ENCODE measurements at regions not wholly inside any gene's neighbourhood (a gene's known extent, or its start where the extent isn't known, plus 50 kb on each side); places are given as distances from the start of the nearest gene placed in this dataset.

DNA sequence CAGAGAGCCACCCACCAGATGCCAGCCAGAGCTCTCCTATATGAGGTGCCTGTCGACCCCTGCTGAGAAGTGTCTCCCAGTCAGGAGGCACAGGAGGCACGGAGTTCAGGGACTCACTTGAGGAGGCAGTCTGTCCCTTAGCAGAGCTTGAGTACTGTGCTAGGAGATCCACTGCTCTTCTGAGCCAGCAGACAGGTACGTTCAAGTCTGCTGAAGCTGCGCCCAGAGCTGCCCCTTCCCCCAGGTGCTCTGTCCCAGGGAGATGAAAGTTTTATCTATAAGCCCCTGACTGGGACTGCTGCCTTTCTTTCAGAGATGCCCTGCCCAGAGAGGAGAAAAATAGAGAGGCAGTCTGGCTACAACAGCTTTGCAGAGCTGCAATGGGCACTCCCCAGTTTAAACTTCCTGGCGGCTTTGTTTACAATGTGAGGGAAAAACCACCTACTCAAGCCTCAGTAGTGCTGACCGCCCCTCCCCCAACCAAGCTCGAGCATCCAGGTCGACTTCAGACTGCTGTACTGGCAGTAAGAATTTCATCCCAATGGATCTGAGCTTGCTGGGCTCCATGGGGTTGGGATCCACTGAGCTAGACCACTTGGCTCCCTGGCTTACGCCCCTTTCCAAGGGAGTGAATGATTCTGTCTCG, 146.7 kb upstream of the USP15 start:
- Histone ChIP-seq H3K27ac (ENCODE audit: insufficient read depth in 1 of 2, low read depth in 1 of 2, low read length in 2 of 2, poor library complexity in 1 of 2, severe bottlenecking in 2 of 2) (no peak overlapping the region), H3K27me3 (replicated peaks in 2 of 5; ENCODE audit: control insufficient read depth in 4 of 5, insufficient read depth in 5 of 5, low read length in 4 of 5) (no peaks in the 10 kb centered on the region), H3K4me1 (ENCODE audit: control extremely low read depth in 1 of 4, control insufficient read depth in 4 of 4, insufficient read depth in 4 of 4, low read length in 3 of 4) (no peaks in the 10 kb centered on the region), H3K4me3 (ENCODE audit: control insufficient read depth in 1 of 7, extremely low read depth in 1 of 7, insufficient read depth in 4 of 7, low read depth in 2 of 7, low read length in 6 of 7) (no peak overlapping the region), H3K9me3 (ENCODE audit: control extremely low read depth in 1 of 5, control insufficient read depth in 4 of 5, insufficient read depth in 2 of 5, low read depth in 1 of 5, low read length in 4 of 5) (peaks cover 0 to 9% (median 0%) of the 10 kb centered on the region in 5 experiments), H3K36me3 (ENCODE audit: control insufficient read depth in 4 of 4, insufficient read depth in 4 of 4, low read length in 3 of 4) (peaks cover 0 to 7% (median 1%) of the 10 kb centered on the region in 4 experiments)
- ChIA-PET POLR2A (no interaction called here), CTCF (interaction anchor here (1.9 kb wide), 1 partner anchor 9 kb away, joined by 7 read pairs; no protein-coding TSS in a partner anchor)
- DNase-seq, result no peak
- 93% methylated on average over 9 of the region's 10 CpGs for WGBS (ENCODE audit: insufficient coverage)

- peaks cover 0 to 7% (median 1%) of the 10 kb centered on the region in 4 experiments for H3K36me3 ChIP-seq (ENCODE audit: control insufficient read depth in 4 of 4, insufficient read depth in 4 of 4, low read length in 3 of 4)
- H3K4me1 ChIP-seq (ENCODE audit: control extremely low read depth in 1 of 4, control insufficient read depth in 4 of 4, insufficient read depth in 4 of 4, low read length in 3 of 4), result no peaks in the 10 kb centered on the region
- 100% methylated on average over 1 of the region's 2 CpGs for WGBS (ENCODE audit: insufficient coverage)
- CTCF ChIA-PET, result no interaction called here
- POLR2A ChIA-PET, result no interaction called here
- no peaks in the 10 kb centered on the region for H3K27me3 ChIP-seq (replicated peaks in 2 of 5; ENCODE audit: control insufficient read depth in 4 of 5, insufficient read depth in 5 of 5, low read length in 4 of 5)
- no peak overlapping the region for H3K4me3 ChIP-seq (ENCODE audit: control insufficient read depth in 1 of 7, extremely low read depth in 1 of 7, insufficient read depth in 4 of 7, low read depth in 2 of 7, low read length in 6 of 7)
- no peak overlapping the region for H3K27ac ChIP-seq (ENCODE audit: insufficient read depth in 1 of 2, low read depth in 1 of 2, low read length in 2 of 2, poor library complexity in 1 of 2, severe bottlenecking in 2 of 2)
- DNase-seq, result no peak
- peaks cover 0 to 9% (median 0%) of the 10 kb centered on the region in 5 experiments for H3K9me3 ChIP-seq (ENCODE audit: control extremely low read depth in 1 of 5, control insufficient read depth in 4 of 5, insufficient read depth in 2 of 5, low read depth in 1 of 5, low read length in 4 of 5)
Observed at GRCh38 chr12:62116986-62117385, 143.2 kb upstream of the USP15 start.

- H3K27ac ChIP-seq (ENCODE audit: insufficient read depth in 1 of 2, low read depth in 1 of 2, low read length in 2 of 2, poor library complexity in 1 of 2, severe bottlenecking in 2 of 2), result no peak overlapping the region
- ChIA-PET POLR2A (no interaction called here), CTCF (interaction anchor here (0.6 to 2.2 kb wide), 15 partner anchors 11 to 133 kb away, joined by 3 to 7 read pairs (median 3); no protein-coding TSS in a partner anchor)
- H3K27me3 ChIP-seq (replicated peaks in 2 of 5; ENCODE audit: control insufficient read depth in 4 of 5, insufficient read depth in 5 of 5, low read length in 4 of 5), result no peaks in the 10 kb centered on the region
- DNase-seq, result peak; percentile 75 to 84 (median 83)
- H3K4me3 ChIP-seq (ENCODE audit: control insufficient read depth in 1 of 7, extremely low read depth in 1 of 7, insufficient read depth in 4 of 7, low read depth in 2 of 7, low read length in 6 of 7), result no peak overlapping the region
- peaks cover 0 to 13% (median 7%) of the 10 kb centered on the region in 4 experiments for H3K4me1 ChIP-seq (ENCODE audit: control extremely low read depth in 1 of 4, control insufficient read depth in 4 of 4, insufficient read depth in 4 of 4, low read length in 3 of 4)
- no peaks in the 10 kb centered on the region for H3K36me3 ChIP-seq (ENCODE audit: control insufficient read depth in 4 of 4, insufficient read depth in 4 of 4, low read length in 3 of 4)
- H3K9me3 ChIP-seq (ENCODE audit: control extremely low read depth in 1 of 5, control insufficient read depth in 4 of 5, insufficient read depth in 2 of 5, low read depth in 1 of 5, low read length in 4 of 5), result no peaks in the 10 kb centered on the region
- WGBS (ENCODE audit: insufficient coverage), result 0% methylated on average over 1 of the region's 4 CpGs
Observed at GRCh38 chr12:62123721-62124203, 136.4 kb upstream of the USP15 start.

DNA sequence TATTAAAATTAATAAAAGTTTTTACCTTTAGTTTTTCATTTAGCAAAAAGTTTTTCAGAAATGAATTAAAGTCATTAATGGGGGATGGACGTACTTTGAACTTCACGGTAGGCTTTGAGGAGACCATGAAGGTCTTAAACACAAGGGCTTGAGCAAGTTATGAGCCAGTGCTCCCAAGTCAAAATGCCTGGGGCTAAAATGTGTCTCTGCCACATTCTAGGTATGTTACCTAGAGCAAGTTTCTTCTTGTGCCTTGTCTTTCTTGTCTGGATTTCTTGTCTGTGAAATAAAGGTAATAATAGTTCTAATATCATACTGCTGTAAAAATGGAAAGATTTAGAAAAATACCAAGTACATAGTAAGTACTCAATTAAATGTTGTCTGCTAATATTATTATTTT, 132.7 kb upstream of the USP15 start:
- DNase-seq, result no peak
- CTCF ChIA-PET, result no interaction called here

DNA sequence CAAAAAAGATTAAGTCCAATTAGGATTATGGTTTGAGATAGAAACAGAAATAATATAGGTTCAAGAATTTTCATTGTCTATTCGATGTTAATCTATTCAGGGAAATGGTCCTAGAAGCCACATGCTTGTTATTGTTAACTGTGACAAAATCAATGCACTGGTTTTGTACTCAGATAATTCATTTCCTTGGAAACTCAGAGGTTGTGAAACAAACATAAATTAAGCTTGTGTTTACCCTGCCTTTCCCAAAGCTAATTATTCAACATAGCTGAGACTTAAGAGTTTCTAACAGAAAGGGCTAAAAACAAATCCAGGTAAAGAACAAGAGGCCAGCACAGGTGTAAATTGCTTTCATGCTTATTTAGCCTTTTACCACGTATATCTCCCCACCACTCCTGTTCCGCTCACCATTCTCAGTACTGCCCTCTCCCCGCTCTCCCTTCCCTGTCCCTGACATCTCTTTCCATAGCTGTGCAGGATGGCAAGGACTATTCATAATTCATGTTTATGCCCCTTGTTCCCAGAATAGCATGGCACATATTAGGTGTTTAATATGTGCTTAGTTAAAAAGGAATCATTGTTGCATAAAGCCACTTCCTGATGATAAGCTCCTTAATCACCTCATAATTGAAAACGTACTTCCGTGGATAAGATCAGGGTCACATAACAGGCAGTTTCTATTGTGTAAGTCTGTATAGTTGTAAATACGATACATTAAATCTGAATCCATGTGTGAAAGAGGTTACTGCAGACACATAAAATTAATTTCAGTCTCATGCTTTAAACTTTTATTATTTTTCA, 131.8 kb upstream of the USP15 start:
- no peaks in the 10 kb centered on the region for H3K36me3 ChIP-seq (ENCODE audit: control insufficient read depth in 4 of 4, insufficient read depth in 4 of 4, low read length in 3 of 4)
- peak overlapping the region in 2 of 7 experiments; percentile 32 to 40 for H3K4me3 ChIP-seq (ENCODE audit: control insufficient read depth in 1 of 7, extremely low read depth in 1 of 7, insufficient read depth in 4 of 7, low read depth in 2 of 7, low read length in 6 of 7)
- WGBS (ENCODE audit: insufficient coverage), result 44% methylated on average over 1 of the region's 7 CpGs
- peak; percentile 31 to 72 (median 50) for DNase-seq
- no peaks in the 10 kb centered on the region for H3K27me3 ChIP-seq (replicated peaks in 2 of 5; ENCODE audit: control insufficient read depth in 4 of 5, insufficient read depth in 5 of 5, low read length in 4 of 5)
- CTCF ChIA-PET, result no interaction called here
- H3K27ac ChIP-seq (ENCODE audit: insufficient read depth in 1 of 2, low read depth in 1 of 2, low read length in 2 of 2, poor library complexity in 1 of 2, severe bottlenecking in 2 of 2), result peak overlapping the region in 1 of 2 experiments; percentile 70
- no peaks in the 10 kb centered on the region for H3K9me3 ChIP-seq (ENCODE audit: control extremely low read depth in 1 of 5, control insufficient read depth in 4 of 5, insufficient read depth in 2 of 5, low read depth in 1 of 5, low read length in 4 of 5)
- POLR2A ChIA-PET, result no interaction called here
- peaks cover 0 to 46% (median 13%) of the 10 kb centered on the region in 4 experiments for H3K4me1 ChIP-seq (ENCODE audit: control extremely low read depth in 1 of 4, control insufficient read depth in 4 of 4, insufficient read depth in 4 of 4, low read length in 3 of 4)

More for the DNA sequence above, 132.7 kb upstream of the USP15 start:
- WGBS (ENCODE audit: insufficient coverage), result 92% methylated on average over 2 of the region's 2 CpGs
- POLR2A ChIA-PET, result no interaction called here
- no peaks in the 10 kb centered on the region for H3K27me3 ChIP-seq (replicated peaks in 2 of 5; ENCODE audit: control insufficient read depth in 4 of 5, insufficient read depth in 5 of 5, low read length in 4 of 5)
- H3K9me3 ChIP-seq (ENCODE audit: control extremely low read depth in 1 of 5, control insufficient read depth in 4 of 5, insufficient read depth in 2 of 5, low read depth in 1 of 5, low read length in 4 of 5), result no peaks in the 10 kb centered on the region
- H3K27ac ChIP-seq (ENCODE audit: insufficient read depth in 1 of 2, low read depth in 1 of 2, low read length in 2 of 2, poor library complexity in 1 of 2, severe bottlenecking in 2 of 2), result no peak overlapping the region
- H3K4me3 ChIP-seq (ENCODE audit: control insufficient read depth in 1 of 7, extremely low read depth in 1 of 7, insufficient read depth in 4 of 7, low read depth in 2 of 7, low read length in 6 of 7), result no peak overlapping the region
- no peaks in the 10 kb centered on the region for H3K36me3 ChIP-seq (ENCODE audit: control insufficient read depth in 4 of 4, insufficient read depth in 4 of 4, low read length in 3 of 4)
- H3K4me1 ChIP-seq (ENCODE audit: control extremely low read depth in 1 of 4, control insufficient read depth in 4 of 4, insufficient read depth in 4 of 4, low read length in 3 of 4), result peaks cover 0 to 46% (median 13%) of the 10 kb centered on the region in 4 experiments

DNA sequence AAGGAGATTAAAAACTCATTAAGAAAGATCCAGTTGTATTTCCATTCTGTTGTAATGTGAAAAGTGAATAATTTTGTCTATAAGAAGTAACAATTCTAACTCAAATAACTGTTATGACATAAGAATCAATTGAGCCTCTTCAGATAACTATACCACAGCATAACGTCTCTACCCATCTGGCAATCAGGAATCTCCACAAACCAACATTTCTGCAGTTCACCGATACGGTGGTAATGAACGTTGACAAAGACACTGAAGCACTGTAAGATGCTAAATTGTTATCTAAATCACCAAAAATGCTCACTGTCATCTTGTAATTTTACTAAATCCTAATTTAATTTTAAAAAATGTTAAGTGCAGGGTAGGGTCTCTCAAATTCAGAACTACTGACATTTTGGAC, 130.9 kb upstream of the USP15 start:
- ChIA-PET CTCF (no interaction called here), POLR2A (no interaction called here)

DNA sequence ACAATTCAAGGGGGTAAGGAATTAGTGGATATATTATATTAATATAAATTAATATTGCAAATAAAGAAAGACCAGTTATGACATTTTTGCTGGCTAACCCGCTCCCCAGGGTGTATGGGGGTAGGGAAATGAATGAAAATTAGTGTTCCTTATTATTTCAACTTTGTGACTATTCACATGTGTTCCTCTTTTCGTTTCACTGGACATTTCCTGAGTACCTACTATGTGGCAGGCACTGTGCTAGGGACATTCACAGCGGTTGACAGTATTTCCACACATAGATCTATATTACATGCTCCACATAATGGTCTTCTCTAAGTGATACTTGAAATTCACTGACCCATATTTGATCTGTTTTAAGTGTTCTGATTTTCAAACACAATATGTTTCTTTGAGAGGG, 129.8 kb upstream of the USP15 start:
- H3K4me3 ChIP-seq (ENCODE audit: control insufficient read depth in 1 of 7, extremely low read depth in 1 of 7, insufficient read depth in 4 of 7, low read depth in 2 of 7, low read length in 6 of 7), result peak overlapping the region in 1 of 7 experiments; percentile 59
- ChIA-PET POLR2A (no interaction called here), CTCF (interaction anchor here (1.2 to 1.8 kb wide), 4 partner anchors 55 to 132 kb away, joined by 3 to 5 read pairs (median 4); no protein-coding TSS in a partner anchor)
- no peaks in the 10 kb centered on the region for H3K9me3 ChIP-seq (ENCODE audit: control extremely low read depth in 1 of 5, control insufficient read depth in 4 of 5, insufficient read depth in 2 of 5, low read depth in 1 of 5, low read length in 4 of 5)
- no CpG with 5 or more reads among the region's 3 CpGs for WGBS (ENCODE audit: insufficient coverage)
- H3K4me1 ChIP-seq (ENCODE audit: control extremely low read depth in 1 of 4, control insufficient read depth in 4 of 4, insufficient read depth in 4 of 4, low read length in 3 of 4), result peaks cover 0 to 44% (median 13%) of the 10 kb centered on the region in 4 experiments
- peak in 1 of 3 donors; percentile 64 for DNase-seq
- no peaks in the 10 kb centered on the region for H3K27me3 ChIP-seq (replicated peaks in 2 of 5; ENCODE audit: control insufficient read depth in 4 of 5, insufficient read depth in 5 of 5, low read length in 4 of 5)
- no peak overlapping the region for H3K27ac ChIP-seq (ENCODE audit: insufficient read depth in 1 of 2, low read depth in 1 of 2, low read length in 2 of 2, poor library complexity in 1 of 2, severe bottlenecking in 2 of 2)
- H3K36me3 ChIP-seq (ENCODE audit: control insufficient read depth in 4 of 4, insufficient read depth in 4 of 4, low read length in 3 of 4), result no peaks in the 10 kb centered on the region

More for the DNA sequence above, 130.9 kb upstream of the USP15 start:
- 0% methylated on average over 1 of the region's 4 CpGs for WGBS (ENCODE audit: insufficient coverage)
- peak overlapping the region in 2 of 7 experiments; percentile 0 to 12 for H3K4me3 ChIP-seq (ENCODE audit: control insufficient read depth in 1 of 7, extremely low read depth in 1 of 7, insufficient read depth in 4 of 7, low read depth in 2 of 7, low read length in 6 of 7)
- H3K27ac ChIP-seq (ENCODE audit: insufficient read depth in 1 of 2, low read depth in 1 of 2, low read length in 2 of 2, poor library complexity in 1 of 2, severe bottlenecking in 2 of 2), result peak overlapping the region; percentile 35 to 70
- no peaks in the 10 kb centered on the region for H3K27me3 ChIP-seq (replicated peaks in 2 of 5; ENCODE audit: control insufficient read depth in 4 of 5, insufficient read depth in 5 of 5, low read length in 4 of 5)
- H3K4me1 ChIP-seq (ENCODE audit: control extremely low read depth in 1 of 4, control insufficient read depth in 4 of 4, insufficient read depth in 4 of 4, low read length in 3 of 4), result peaks cover 0 to 44% (median 13%) of the 10 kb centered on the region in 4 experiments
- DNase-seq, result peak; percentile 70 to 92 (median 74)
- H3K9me3 ChIP-seq (ENCODE audit: control extremely low read depth in 1 of 5, control insufficient read depth in 4 of 5, insufficient read depth in 2 of 5, low read depth in 1 of 5, low read length in 4 of 5), result no peaks in the 10 kb centered on the region
- H3K36me3 ChIP-seq (ENCODE audit: control insufficient read depth in 4 of 4, insufficient read depth in 4 of 4, low read length in 3 of 4), result no peaks in the 10 kb centered on the region

All from common myeloid progenitor, CD34-positive (primary cell).